ENCODE measurements at regions not wholly inside any gene's neighbourhood (a gene's known extent, or its start where the extent isn't known, plus 50 kb on each side); places are given as distances from the start of the nearest gene placed in this dataset.
A peak's percentile ranks its signal among the peaks of the same experiment; 100 is the strongest.

GRCh38 chr15:25563596-25563995, 124.8 kb upstream of the UBE3A start:
- no peak for DNase-seq (ENCODE audit: low spot score)

- DNase-seq (ENCODE audit: low spot score), result no peak
Measured at GRCh38 chr15:25557926-25558325, 119.1 kb upstream of the UBE3A start.

GRCh38 chr15:25556136-25556535, 117.3 kb upstream of the UBE3A start:
- no peak for DNase-seq (ENCODE audit: low spot score)

GRCh38 chr15:25554640-25555039, 115.8 kb upstream of the UBE3A start:
- DNase-seq (ENCODE audit: low spot score), result no peak

- DNase-seq (ENCODE audit: low spot score), result no peak
Measured at GRCh38 chr15:25548600-25548999, 109.8 kb upstream of the UBE3A start.

- DNase-seq (ENCODE audit: low spot score), result no peak
Measured at GRCh38 chr15:25545889-25546288, 107.1 kb upstream of the UBE3A start.

GRCh38 chr15:25545017-25545416, 106.2 kb upstream of the UBE3A start:
- no peak for DNase-seq (ENCODE audit: low spot score)

- no peak for DNase-seq (ENCODE audit: low spot score)
Measured at GRCh38 chr15:25544076-25544475, 105.3 kb upstream of the UBE3A start.

- peak; percentile 33 for DNase-seq (ENCODE audit: low spot score)
Measured at GRCh38 chr15:25543196-25543595, 104.4 kb upstream of the UBE3A start.

- no peak for DNase-seq (ENCODE audit: low spot score)
Measured at GRCh38 chr15:25541228-25541627, 102.4 kb upstream of the UBE3A start.

- no peak for DNase-seq (ENCODE audit: low spot score)
Measured at GRCh38 chr15:25536801-25537611, 98.2 kb upstream of the UBE3A start.

- DNase-seq (ENCODE audit: low spot score), result no peak
Measured at GRCh38 chr15:25535866-25536265, 97.0 kb upstream of the UBE3A start.

GRCh38 chr15:25534293-25534692, 95.5 kb upstream of the UBE3A start:
- DNase-seq (ENCODE audit: low spot score), result no peak

GRCh38 chr15:25532269-25533140, 93.7 kb upstream of the UBE3A start:
- DNase-seq (ENCODE audit: low spot score), result no peak

- DNase-seq (ENCODE audit: low spot score), result no peak
Measured at GRCh38 chr15:25529774-25530173, 91.0 kb upstream of the UBE3A start.

GRCh38 chr15:25527118-25527517, 88.3 kb upstream of the UBE3A start:
- DNase-seq (ENCODE audit: low spot score), result no peak

GRCh38 chr15:25525741-25526140, 86.9 kb upstream of the UBE3A start:
- no peak for DNase-seq (ENCODE audit: low spot score)

- no peak for DNase-seq (ENCODE audit: low spot score)
Measured at GRCh38 chr15:25515633-25516032, 76.8 kb upstream of the UBE3A start.

- no peak for DNase-seq (ENCODE audit: low spot score)
Measured at GRCh38 chr15:25514522-25514921, 75.7 kb upstream of the UBE3A start.

- DNase-seq (ENCODE audit: low spot score), result no peak
Measured at GRCh38 chr15:25512957-25513356, 74.1 kb upstream of the UBE3A start.

- DNase-seq (ENCODE audit: low spot score), result no peak
Measured at GRCh38 chr15:25510146-25510545, 71.3 kb upstream of the UBE3A start.

GRCh38 chr15:25509703-25510102, 70.9 kb upstream of the UBE3A start:
- DNase-seq (ENCODE audit: low spot score), result no peak

GRCh38 chr15:25508369-25509002, 69.7 kb upstream of the UBE3A start:
- DNase-seq (ENCODE audit: low spot score), result peak; percentile 51

All from AG08396 (cell line).